NT2/D1 (cell line): ENCODE measurements at regions not wholly inside any gene's neighbourhood (a gene's known extent, or its start where the extent isn't known, plus 50 kb on each side); places are given as distances from the start of the nearest gene placed in this dataset.

ENCODE experiments used
- SUZ12 ChIP-seq: IDR thresholded peaks from 2 replicates; pipeline ENCODE4 v1.6.1; 2011; ENCODE audit not compliant: insufficient read length, insufficient read depth; ENCODE audit errors: extremely low read depth
- YY1 ChIP-seq: IDR thresholded peaks from 2 replicates; pipeline ENCODE4 v1.6.1; 2011; ENCODE audit not compliant: insufficient read length, insufficient read depth
- ZNF274 ChIP-seq: IDR thresholded peaks from 2 replicates; pipeline ENCODE4 v1.6.1; 2011; ENCODE audit warnings: mild to moderate bottlenecking, low read depth, low read length

DNA sequence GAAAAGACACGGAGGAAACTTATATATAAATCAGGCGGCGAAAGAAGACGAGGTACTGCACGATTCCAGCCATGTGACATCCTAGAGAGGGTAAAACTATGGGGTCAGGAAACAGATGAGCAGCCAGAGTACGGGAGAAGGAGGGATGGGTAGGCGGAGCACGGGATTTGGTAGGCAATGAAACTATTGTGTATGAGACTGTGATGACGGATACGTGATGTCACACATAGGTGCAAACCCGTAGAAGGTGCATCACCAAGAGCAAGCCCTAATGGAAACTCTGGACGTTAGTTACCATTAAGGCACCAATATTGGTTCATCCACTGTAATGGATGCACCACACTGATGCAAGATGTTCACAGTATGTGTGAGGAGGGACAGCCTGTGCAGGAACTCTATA lies 93.8 kb upstream of the MGMT start:
- no peak for TF ChIP-seq SUZ12
- TF ChIP-seq YY1 = no peak
- TF ChIP-seq ZNF274 = no peak
